SK-N-SH (cell line): ENCODE measurements at regions not wholly inside any gene's neighbourhood (a gene's known extent, or its start where the extent isn't known, plus 50 kb on each side); places are given as distances from the start of the nearest gene placed in this dataset.

Experiments used
- CTCF ChIA-PET: fragments of 300-600, 350-600 bp; formaldehyde crosslinking; extraction: SDS; loops from one replicate; lab custom pipeline; 2021; lab: Yijun Ruan, JAX
- POLR2A ChIA-PET: fragments of 350-600 bp; sonication (Branson Sonifier 250); formaldehyde crosslinking; extraction: SDS; loops from one replicate; lab custom pipeline; 2020; ENCODE audit warnings: antibody characterized with exemption, inconsistent platforms; lab: Yijun Ruan, JAX
- DNase-seq: peaks from one replicate; pipeline ENCODE4 v3.0.0; 2012
- H2AFZ ChIP-seq: fragments of 200-600 bp; sonication (generic); 2 replicates; pipeline ENCODE4 v1.8.1; 2016; ENCODE audit warnings: antibody characterized with exemption, mild to moderate bottlenecking, low read depth
- H3F3A ChIP-seq: fragments of 200-600 bp; sonication (generic); replicated peaks from 2 replicates; pipeline ENCODE3; 2016; ENCODE audit warnings: antibody characterized with exemption, mild to moderate bottlenecking; ENCODE audit not compliant: insufficient read depth
- H3K27ac ChIP-seq, 2 experiments: fragments of 200-500 bp in 1 of 2; fragments of 200-600 bp in 1 of 2; sonication (Bioruptor generic) in 1 of 2; sonication (generic), shearing (Covaris generic) in 1 of 2; 2 replicates each; pipeline versions ENCODE4 v1.5.1 to v1.6.1; 2014 to 2016; ENCODE audit warnings: low read depth in 2 of 2, inconsistent platforms in 1 of 2, low read length in 1 of 2, mild to moderate bottlenecking in 1 of 2, mixed read lengths in 1 of 2
- H3K27me3 ChIP-seq: fragments of 200-600 bp; sonication (generic), shearing (Covaris generic); 2 replicates; pipeline ENCODE4 v1.6.1; 2016; ENCODE audit warnings: mixed run types; ENCODE audit not compliant: insufficient read depth
- H3K36me3 ChIP-seq, 2 experiments: fragments of 200-500 bp in 1 of 2; fragments of 200-600 bp in 1 of 2; sonication (Bioruptor generic) in 1 of 2; sonication (generic) in 1 of 2; replicated peaks in 1 of 2; 2 replicates each; pipeline versions ENCODE3 to v1.5.1; 2014 to 2016; ENCODE audit warnings: low read length in 1 of 2, mild to moderate bottlenecking in 1 of 2; ENCODE audit not compliant: insufficient read depth in 2 of 2, control insufficient read depth in 1 of 2
- H3K4me1 ChIP-seq, 2 experiments: fragments of 200-500 bp in 1 of 2; fragments of 200-600 bp in 1 of 2; sonication (Bioruptor generic) in 1 of 2; sonication (generic), shearing (Covaris generic) in 1 of 2; 2 replicates each; pipeline versions ENCODE4 v1.5.1 to v1.6.1; 2014 to 2016; ENCODE audit warnings: low read depth in 1 of 2, low read length in 1 of 2, mixed run types in 1 of 2; ENCODE audit not compliant: insufficient read depth in 2 of 2, control insufficient read depth in 1 of 2
- H3K4me2 ChIP-seq: fragments of 200-600 bp; sonication (generic), shearing (Covaris generic); 2 replicates; pipeline ENCODE4 v1.6.1; 2017; ENCODE audit warnings: mixed run types
- H3K4me3 ChIP-seq, 2 experiments: fragments of 200-500 bp in 1 of 2; fragments of 200-600 bp in 1 of 2; sonication (Bioruptor generic) in 1 of 2; sonication (generic), shearing (Covaris generic) in 1 of 2; 2 replicates each; pipeline versions ENCODE4 v1.5.1 to v1.8.1; 2014 to 2016; ENCODE audit warnings: low read depth in 2 of 2, inconsistent platforms in 1 of 2, low read length in 1 of 2, mild to moderate bottlenecking in 1 of 2, mixed read lengths in 1 of 2, moderate library complexity in 1 of 2
- H3K79me2 ChIP-seq: fragments of 200-600 bp; sonication (generic); 2 replicates; pipeline ENCODE4 v1.8.1; 2017; ENCODE audit warnings: mild to moderate bottlenecking; ENCODE audit not compliant: insufficient read depth
- H3K9ac ChIP-seq: fragments of 200-600 bp; sonication (generic); 2 replicates; pipeline ENCODE4 v1.6.1; 2017; ENCODE audit warnings: mixed run types
- H3K9me2 ChIP-seq: fragments of 200-600 bp; sonication (generic); 2 replicates; pipeline ENCODE4 v1.6.1; 2017; ENCODE audit warnings: mixed run types
- H3K9me3 ChIP-seq: fragments of 200-600 bp; sonication (generic); 2 replicates; pipeline ENCODE4 v1.6.1; 2017; ENCODE audit warnings: mixed run types, mild to moderate bottlenecking, moderate library complexity
- H4K20me1 ChIP-seq: fragments of 200-600 bp; sonication (generic); 2 replicates; pipeline ENCODE4 v1.6.1; 2017; ENCODE audit warnings: mild to moderate bottlenecking, mixed run types; ENCODE audit not compliant: insufficient read depth
- CTCF ChIP-seq: fragments of 200-600 bp; sonication (generic); IDR thresholded peaks from 2 replicates; pipeline ENCODE4 v1.6.1; 2017; ENCODE audit warnings: antibody characterized with exemption, mild to moderate bottlenecking, moderate library complexity
- ELF1 ChIP-seq: IDR thresholded peaks from 2 replicates; pipeline ENCODE4 v1.4.0; 2012
- EP300 ChIP-seq, 2 experiments: IDR thresholded peaks; 2 replicates each; pipeline versions ENCODE4 v1.4.0 to v1.6.1; 2012; ENCODE audit warnings: borderline replicate concordance in 1 of 2, low read depth in 1 of 2, low read length in 1 of 2
- EZH2phosphoT487 ChIP-seq: fragments of 200-600 bp; sonication (generic); IDR thresholded peaks from 2 replicates; pipeline ENCODE4 v1.6.1; 2017; ENCODE audit warnings: low read depth, mixed run types, mild to moderate bottlenecking, antibody characterized with exemption, moderate library complexity, borderline replicate concordance
- GABPA ChIP-seq: IDR thresholded peaks from 2 replicates; pipeline ENCODE4 v1.4.0; 2012; ENCODE audit warnings: low read depth, mild to moderate bottlenecking
- GATA2 ChIP-seq: sonication (generic); formaldehyde crosslinking; IDR thresholded peaks from 2 replicates; pipeline ENCODE4 v1.5.0; 2020; ENCODE audit warnings: mild to moderate bottlenecking, missing genetic modification reagents
- MAX ChIP-seq: IDR thresholded peaks from 2 replicates; pipeline ENCODE4 v1.4.0; 2012; ENCODE audit warnings: low read depth
- MXI1 ChIP-seq: IDR thresholded peaks from 2 replicates; pipeline ENCODE4 v1.6.1; 2012; ENCODE audit warnings: mild to moderate bottlenecking, low read depth, low read length, improper control_type of control experiment
- RAD21 ChIP-seq: IDR thresholded peaks from 2 replicates; pipeline ENCODE4 v1.6.1; 2012; ENCODE audit warnings: mild to moderate bottlenecking, low read length
- RCOR1 ChIP-seq: fragments of 150-350 bp; IDR thresholded peaks from 2 replicates; pipeline ENCODE4 v1.6.1; 2017; ENCODE audit warnings: antibody characterized with exemption, low read length
- SIN3A ChIP-seq: IDR thresholded peaks from 2 replicates; pipeline ENCODE4 v1.6.1; 2012; ENCODE audit warnings: low read depth, mild to moderate bottlenecking, low read length, moderate library complexity, borderline replicate concordance
- SMC3 ChIP-seq: IDR thresholded peaks from 2 replicates; pipeline ENCODE4 v1.6.1; 2012; ENCODE audit warnings: low read depth, low read length, improper control_type of control experiment
- TAF1 ChIP-seq: IDR thresholded peaks from 2 replicates; pipeline ENCODE4 v1.6.1; 2012; ENCODE audit warnings: low read depth, mild to moderate bottlenecking, low read length, moderate library complexity, borderline replicate concordance
- USF2 ChIP-seq: fragments of 150-350 bp; IDR thresholded peaks from 2 replicates; pipeline ENCODE4 v1.6.1; 2017; ENCODE audit warnings: antibody characterized with exemption, low read length, low read depth, borderline replicate concordance
- WGBS: methylation state at CpG from one replicate; pipeline ENCODE4 v1.1.6; 2017; ENCODE audit warnings: low lambda C conversion rate; 5-methylcytosine and 5-hydroxymethylcytosine counted together
- TF ChIP-seq, protein P1 (sequence below): IDR thresholded peaks from 2 replicates; pipeline ENCODE4 v1.4.0; 2012; ENCODE audit warnings: low read depth, borderline replicate concordance

GRCh38 chr22:48405741-48406140 lies 1421.9 kb downstream of the BRD1 start:
- Histone ChIP-seq H3F3A (no peaks in the 10 kb centered on the region), H3K27me3 (no peaks in the 10 kb centered on the region), H3K4me1 (no peaks in the 10 kb centered on the region), H4K20me1 (no peaks in the 10 kb centered on the region), H3K36me3 (no peaks in the 10 kb centered on the region), H2AFZ (no peak overlapping the region), H3K4me2 (no peak overlapping the region), H3K79me2 (no peaks in the 10 kb centered on the region), H3K9ac (no peak overlapping the region), H3K9me3 (no peaks in the 10 kb centered on the region), H3K9me2 (no peaks in the 10 kb centered on the region), H3K27ac (no peak overlapping the region), H3K4me3 (no peak overlapping the region)
- CTCF ChIA-PET, result no interaction called here
- no peak for DNase-seq
- 15% methylated on average over 6 of the region's 6 CpGs for WGBS
- POLR2A ChIA-PET, result no interaction called here
- TF ChIP-seq, protein P1, sequence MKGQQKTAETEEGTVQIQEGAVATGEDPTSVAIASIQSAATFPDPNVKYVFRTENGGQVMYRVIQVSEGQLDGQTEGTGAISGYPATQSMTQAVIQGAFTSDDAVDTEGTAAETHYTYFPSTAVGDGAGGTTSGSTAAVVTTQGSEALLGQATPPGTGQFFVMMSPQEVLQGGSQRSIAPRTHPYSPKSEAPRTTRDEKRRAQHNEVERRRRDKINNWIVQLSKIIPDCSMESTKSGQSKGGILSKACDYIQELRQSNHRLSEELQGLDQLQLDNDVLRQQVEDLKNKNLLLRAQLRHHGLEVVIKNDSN, result no peak
- TF ChIP-seq TAF1, result no peak
- no peak for TF ChIP-seq GABPA
- no peak for TF ChIP-seq CTCF
- TF ChIP-seq MAX, result no peak
- TF ChIP-seq EZH2phosphoT487, result no peak
- no peak for TF ChIP-seq EP300 (IDR thresholded peaks at IDR 0.05; ENCODE audit: borderline replicate concordance in 1 of 2, low read depth in 1 of 2, low read length in 1 of 2)
- no peak for TF ChIP-seq GATA2 (CRISPR knock-in tag)
- no peak for TF ChIP-seq RCOR1
- no peak for TF ChIP-seq SIN3A
- TF ChIP-seq USF2, result no peak

DNA sequence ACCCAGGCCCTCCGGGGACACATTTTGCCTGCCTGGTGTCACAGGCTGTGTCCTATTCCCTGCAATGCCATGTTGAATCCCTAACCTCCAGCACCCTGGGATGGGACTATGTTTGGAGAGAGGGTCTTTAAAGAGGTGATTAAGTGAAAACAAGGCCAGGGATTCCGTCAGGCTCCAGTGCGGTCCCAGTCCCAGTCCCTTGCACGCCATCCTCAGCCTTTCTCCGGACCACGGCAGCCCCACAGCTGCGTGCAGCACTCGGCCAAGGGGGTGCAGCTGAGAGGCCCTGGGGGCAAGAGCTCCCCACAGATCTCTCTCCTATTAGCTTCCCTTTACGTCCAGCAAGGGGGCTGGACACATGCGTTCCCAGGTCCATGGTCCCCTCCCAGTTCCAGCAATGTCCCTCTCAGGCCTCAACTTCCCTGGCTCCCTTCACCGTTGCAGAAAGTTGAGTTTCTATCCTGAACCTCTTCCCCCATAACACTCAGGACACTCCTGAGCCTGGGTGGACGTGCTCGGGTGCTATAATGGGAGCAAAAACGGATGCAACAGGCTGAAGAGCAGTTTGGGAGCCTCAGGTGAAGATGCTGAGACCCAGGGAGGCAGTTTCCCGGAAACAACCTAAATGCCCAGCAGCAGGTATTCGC lies 1422.7 kb downstream of the BRD1 start:
- no peaks in the 10 kb centered on the region for H3K79me2 ChIP-seq
- H3K4me3 ChIP-seq, result no peak overlapping the region
- no peak overlapping the region for H3K27ac ChIP-seq
- H3F3A ChIP-seq, result no peaks in the 10 kb centered on the region
- no peaks in the 10 kb centered on the region for H4K20me1 ChIP-seq
- no peaks in the 10 kb centered on the region for H3K9me3 ChIP-seq
- no peaks in the 10 kb centered on the region for H3K4me1 ChIP-seq
- TF ChIP-seq RAD21 (no peak), ELF1 (no peak), SMC3 (no peak), EZH2phosphoT487 (no peak), MXI1 (no peak)
- TF ChIP-seq, protein P1, result no peak
- TF ChIP-seq, all 33 proteins: peak for 0
- 17% methylated on average over 13 of the region's 16 CpGs for WGBS
- H2AFZ ChIP-seq, result no peak overlapping the region
- no peak for DNase-seq
- no peak overlapping the region for H3K9ac ChIP-seq
- ChIA-PET POLR2A (no interaction called here), CTCF (interaction anchor here (0.6 kb wide), 1 partner anchor 1444 kb away, joined by 3 read pairs; no protein-coding TSS in a partner anchor)
- no peaks in the 10 kb centered on the region for H3K36me3 ChIP-seq
- no peak overlapping the region for H3K4me2 ChIP-seq
- H3K9me2 ChIP-seq, result no peaks in the 10 kb centered on the region
- no peaks in the 10 kb centered on the region for H3K27me3 ChIP-seq
